HG03135 (cell line): ENCODE measurements at regions not wholly inside any gene's neighbourhood (a gene's known extent, or its start where the extent isn't known, plus 50 kb on each side); places are given as distances from the start of the nearest gene placed in this dataset.

Experiments
- ATAC-seq: cut with Tn5 transposase; IDR thresholded peaks from one replicate; pipeline ENCODE4 v1.9.1; 2021; ENCODE audit warnings: mild to moderate bottlenecking, moderate library complexity; ENCODE audit not compliant: unreplicated experiment

GRCh38 chr13:73687929-73688328 is 446.3 kb downstream of the KLF12 start:
- no peak for ATAC-seq

GRCh38 chr13:73687087-73687486 is 447.1 kb downstream of the KLF12 start:
- no peak for ATAC-seq

DNA sequence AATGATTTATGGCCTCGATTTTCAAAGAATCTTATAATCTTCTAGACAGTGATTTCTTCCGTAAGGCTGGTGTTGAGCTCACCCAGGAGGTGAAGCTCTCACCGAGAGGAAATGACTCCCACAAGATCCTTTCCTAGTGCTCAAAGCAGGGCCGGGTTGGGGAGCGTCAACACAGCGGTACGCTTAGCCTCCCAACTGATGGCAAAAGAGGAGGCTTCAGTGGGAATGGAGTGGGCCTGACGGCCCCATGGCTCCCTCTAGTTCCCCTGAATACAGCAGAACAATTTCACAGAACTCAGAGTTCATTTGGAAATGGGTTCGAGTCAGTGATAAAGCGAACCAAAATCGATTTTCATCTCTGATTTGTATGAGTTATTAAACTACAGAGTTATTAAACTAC is 449.5 kb downstream of the KLF12 start:
- no peak for ATAC-seq

DNA sequence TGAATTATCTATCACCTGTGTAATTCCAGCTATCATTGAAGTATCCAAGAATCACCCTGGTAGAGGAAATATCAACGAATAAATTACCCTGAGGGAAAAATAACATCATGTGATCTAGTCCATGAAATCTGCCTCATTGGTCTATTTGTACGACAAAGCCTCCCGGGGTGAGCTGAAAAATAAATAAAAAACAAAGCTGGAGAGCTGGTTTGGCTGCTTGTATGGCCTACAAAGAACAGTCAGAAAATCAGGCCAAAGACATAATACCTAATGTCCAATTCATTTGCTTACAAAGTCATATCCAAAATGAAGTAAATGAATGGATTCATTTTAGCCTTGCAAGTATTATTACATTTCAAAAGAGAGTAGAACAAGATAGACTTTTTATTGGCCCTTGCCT is 449.9 kb downstream of the KLF12 start:
- no peak for ATAC-seq

GRCh38 chr13:73683746-73684145 is 450.5 kb downstream of the KLF12 start:
- ATAC-seq, result no peak

DNA sequence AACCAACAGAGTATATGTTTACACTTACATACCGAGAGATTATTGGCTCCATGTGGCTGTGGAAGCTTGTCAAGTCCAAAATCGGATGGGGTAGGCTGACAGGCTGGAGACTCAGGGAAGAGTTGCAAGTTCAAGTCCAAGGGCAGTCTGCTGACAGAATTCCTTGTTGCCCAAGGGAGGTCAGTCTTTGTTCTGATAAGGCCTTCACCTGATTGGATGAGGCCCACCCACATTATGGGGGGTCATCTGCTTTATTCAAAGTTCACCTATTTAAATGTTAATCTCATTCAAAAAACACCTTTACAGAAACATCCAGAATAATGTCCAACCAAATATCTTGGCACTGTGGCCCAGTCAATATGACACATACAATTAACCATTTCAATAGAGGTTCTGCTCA is 452.4 kb downstream of the KLF12 start:
- no peak for ATAC-seq

DNA sequence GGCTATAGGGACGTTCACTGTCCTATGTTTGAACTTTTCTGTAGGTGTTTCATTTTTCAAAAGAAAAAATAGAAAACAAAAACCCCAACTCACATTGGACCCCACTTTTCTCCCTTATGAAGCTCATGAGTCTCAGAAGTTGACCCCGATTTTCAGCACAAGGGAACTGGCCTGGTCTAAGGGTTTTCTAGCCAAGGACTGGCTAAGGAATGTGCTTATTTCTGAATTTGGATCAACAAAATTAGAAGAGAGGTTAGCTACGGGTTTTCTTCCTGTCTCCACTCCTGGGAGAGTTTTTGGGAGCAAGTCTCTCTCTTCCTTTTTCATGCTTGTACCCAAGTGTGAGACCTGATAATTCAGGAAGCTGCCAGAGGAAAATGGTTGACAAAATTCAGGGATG is 453.2 kb downstream of the KLF12 start:
- ATAC-seq, result no peak

- no peak for ATAC-seq
These were observed 457.1 kb downstream of the KLF12 start for GRCh38 chr13:73677048-73677601.

DNA sequence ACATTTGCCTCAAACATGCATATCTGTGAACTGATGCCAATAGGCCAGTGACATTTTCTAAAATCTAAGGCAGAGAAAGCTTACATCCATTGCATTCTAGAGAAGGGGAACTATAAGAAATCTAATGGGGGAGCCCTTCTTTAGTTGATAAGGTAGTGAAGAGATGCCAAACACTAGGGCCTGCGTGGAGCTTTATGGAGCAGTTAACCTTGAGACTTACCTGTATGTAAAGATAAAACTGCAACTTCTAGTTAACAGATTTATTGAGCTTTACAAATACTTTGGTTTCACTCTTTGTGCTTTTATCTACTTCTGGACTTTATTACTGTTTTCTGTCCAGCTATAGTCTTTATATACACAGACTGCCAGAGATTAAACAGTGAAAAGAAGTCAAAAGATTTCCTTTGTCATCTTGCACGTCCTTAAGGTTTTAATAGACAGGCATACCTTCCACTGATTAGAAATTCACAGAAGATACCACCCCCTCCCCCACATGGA is 457.6 kb downstream of the KLF12 start:
- ATAC-seq, result no peak

DNA sequence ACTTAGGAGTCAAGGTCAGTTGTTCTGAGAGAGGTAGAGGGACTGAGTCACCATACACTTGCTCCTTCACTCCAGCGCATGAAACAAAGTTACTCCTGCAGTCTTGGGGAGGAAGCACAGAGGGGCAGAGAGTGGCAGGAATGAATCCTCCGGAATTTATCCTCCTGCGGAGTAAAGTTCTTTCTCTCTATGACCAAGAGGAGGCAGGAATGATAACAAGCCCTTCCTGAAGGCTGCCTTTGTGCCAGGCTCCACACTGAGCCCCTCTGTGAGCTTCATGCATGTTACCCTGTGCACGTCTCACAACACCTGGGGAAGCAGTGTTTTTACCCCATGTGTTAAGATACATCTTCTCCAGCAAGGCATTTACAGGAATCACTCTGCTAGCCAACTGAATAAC is 458.4 kb downstream of the KLF12 start:
- no peak for ATAC-seq

DNA sequence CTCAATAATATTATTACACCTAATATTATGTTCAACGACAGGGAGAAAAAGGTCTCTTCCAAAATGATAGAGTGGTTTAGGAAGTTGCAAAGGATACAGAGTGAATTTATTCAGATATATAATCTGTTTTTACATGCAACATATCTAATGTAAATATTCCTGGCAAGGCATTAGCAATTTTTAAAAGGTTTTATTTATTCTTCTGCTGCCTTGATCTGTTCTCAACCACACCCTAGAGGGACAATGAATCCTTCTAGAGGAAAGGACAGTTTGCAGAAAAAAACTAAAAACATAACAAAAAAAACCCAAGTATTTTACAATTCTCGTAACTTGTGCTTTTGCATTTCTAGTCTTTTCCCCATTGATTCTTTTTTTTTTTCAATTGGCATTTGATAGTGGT is 459.6 kb downstream of the KLF12 start:
- no peak for ATAC-seq

DNA sequence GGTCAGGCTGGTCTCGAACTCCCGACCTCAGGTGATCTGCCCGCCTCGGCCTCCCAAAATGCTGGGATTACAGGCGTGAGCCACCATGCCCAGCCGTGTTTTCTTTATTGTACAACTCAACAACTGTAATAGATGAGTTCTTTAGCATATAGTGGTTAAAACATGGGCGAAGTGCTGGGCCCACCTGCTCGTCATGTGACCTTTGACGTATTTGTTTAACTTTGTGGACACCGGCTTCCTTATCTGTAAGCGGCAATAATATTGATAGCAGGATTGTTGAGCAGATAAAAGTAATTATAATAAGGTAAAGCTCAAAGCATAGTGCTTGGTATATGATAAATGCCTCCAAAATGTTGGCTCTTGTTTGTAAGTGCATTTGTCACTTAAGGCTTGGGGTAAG is 460.3 kb downstream of the KLF12 start:
- ATAC-seq, result no peak

GRCh38 chr13:73672492-73672891 is 461.7 kb downstream of the KLF12 start:
- no peak for ATAC-seq

DNA sequence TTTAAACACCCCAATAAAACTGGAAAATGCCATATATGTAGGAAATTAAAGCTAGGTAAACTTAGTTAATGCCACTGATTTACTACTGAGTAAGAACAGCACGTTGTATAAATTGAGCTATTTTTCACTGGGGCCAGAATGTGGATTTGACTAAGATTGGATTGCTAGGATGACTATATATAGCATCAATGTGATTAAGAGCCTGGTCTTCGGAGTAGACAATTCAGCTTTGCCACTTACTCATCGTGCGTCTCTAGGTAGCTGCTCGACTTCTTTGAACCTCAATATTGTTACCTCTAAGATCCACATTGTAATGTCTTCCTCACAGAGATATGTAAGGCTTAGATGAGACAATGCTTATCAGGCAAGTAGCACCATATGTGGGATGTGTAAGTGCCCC is 462.5 kb downstream of the KLF12 start:
- no peak for ATAC-seq

GRCh38 chr13:73671011-73671410 is 463.2 kb downstream of the KLF12 start:
- no peak for ATAC-seq

DNA sequence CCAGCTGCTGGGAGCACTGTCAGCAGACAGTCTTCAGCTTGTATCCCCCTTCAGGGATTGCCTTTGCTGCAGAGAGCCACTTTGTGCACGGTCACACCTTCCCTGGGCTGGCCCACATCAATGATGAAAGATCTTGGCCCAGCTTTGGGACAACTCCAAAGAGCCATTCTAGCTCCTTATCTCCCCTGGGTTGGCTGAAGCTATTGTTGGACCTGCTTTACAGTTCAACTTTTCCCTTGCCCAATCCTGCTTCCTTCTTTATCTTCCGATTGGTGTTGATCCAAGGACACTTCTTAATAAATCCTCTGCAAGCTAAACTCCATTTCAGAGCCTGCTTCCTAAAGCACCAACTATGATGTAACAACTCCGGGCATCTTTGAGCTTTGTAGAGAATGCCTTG is 466.4 kb downstream of the KLF12 start:
- no peak for ATAC-seq

DNA sequence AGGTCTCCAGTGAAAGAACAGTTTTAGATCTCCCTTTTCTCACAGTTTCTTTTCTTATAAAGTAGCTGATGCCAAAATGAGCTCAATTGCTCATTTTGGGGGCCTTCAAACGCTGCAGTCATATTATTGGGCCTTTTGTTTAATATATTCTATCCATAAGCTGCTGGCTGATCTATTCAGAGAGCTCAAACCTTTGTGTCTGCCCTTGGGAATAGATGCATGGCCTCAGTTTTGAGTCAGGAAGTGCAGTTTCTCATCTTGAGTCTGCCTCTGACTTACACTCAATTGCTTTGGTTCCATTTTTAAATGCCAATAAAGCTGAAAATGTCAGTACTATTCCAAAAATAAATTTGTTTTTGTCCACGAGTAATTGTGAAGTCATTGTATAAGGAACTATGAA is 468.9 kb downstream of the KLF12 start:
- ATAC-seq, result no peak

GRCh38 chr13:73664851-73665250 is 469.4 kb downstream of the KLF12 start:
- no peak for ATAC-seq

DNA sequence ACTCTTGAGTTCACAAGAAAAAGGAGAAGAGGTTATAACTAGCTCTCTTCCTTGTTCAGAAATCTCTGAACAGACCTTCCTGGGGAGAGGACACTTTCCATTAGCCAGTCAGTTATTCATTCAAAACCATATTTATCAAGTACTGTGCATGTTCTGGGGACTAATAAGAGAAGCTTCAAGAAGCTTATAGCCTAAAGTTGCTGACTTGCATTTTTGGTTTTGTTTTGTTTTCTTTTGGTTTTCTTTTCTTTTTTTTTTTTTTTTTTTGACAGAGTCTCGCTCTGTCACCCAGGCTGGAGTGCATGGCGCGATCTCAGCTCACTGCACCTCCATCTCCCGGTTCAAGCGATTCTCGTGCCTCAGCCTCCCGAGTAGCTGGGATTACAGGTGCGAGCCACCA is 471.4 kb downstream of the KLF12 start:
- no peak for ATAC-seq

DNA sequence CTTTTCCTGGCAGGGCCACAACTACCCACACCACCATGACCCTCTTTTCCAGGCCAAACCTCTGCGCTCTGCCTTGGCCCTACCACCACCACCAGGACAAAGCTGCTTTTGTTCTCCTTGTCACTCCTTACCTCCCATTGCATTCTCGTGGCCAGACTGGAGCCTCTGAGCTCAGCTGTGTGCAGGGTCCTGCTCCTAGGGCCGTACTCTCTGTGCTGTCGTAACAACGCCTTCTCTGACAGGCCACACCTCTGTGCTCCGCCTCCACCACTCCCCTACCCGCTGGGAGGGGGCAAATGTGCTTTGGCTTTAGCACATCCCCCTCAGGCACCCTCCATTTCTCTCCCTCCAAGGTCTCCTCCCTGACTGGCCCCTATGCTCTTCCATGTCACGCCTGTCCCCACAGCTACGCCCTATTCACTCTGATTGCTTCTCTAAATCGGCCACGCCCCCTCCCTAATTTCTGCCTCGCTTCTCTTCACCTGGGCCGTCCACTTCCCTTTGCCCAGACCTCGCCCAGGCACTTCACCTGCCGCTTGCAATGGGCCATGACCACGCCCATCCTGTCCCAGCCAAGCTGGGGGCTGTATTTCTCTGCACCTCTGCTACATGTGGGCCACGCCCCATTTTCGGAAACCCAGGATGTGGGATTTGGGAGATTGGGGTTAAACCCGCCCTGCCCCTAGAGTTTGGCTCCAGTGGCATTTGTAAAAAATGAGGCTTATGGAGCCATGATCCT is 472.3 kb downstream of the KLF12 start:
- no peak for ATAC-seq

- ATAC-seq, result no peak
These were observed 473.1 kb downstream of the KLF12 start for GRCh38 chr13:73661066-73661465.

- no peak for ATAC-seq
These were observed 475.6 kb downstream of the KLF12 start for GRCh38 chr13:73658639-73659038.
